ENCODE measurements at regions not wholly inside any gene's neighbourhood (a gene's known extent, or its start where the extent isn't known, plus 50 kb on each side); places are given as distances from the start of the nearest gene placed in this dataset.
"Not testable (repeated sequence)": the region's sequence is repeated elsewhere in the genome, so short reads cannot be mapped to it uniquely, and the experiment has no call there.

GRCh38 chr2:87414795-87415570 lies 332.9 kb upstream of the PLGLB2 start:
- in situ Hi-C loops (cut with MboI; ENCODE audit: low sequenced_read_pairs in 4 of 4); H3K9me3 ChIP-seq; H3K4me3 ChIP-seq; DNase-seq; H3K36me3 ChIP-seq; H3K27ac ChIP-seq; H3K4me1 ChIP-seq; H3K27me3 ChIP-seq; ATAC-seq; intact Hi-C loops (cut with DNase I; ENCODE audit: low total_unique reads): not testable (repeated sequence)

- H3K4me3 ChIP-seq; DNase-seq; H3K4me1 ChIP-seq; intact Hi-C loops (cut with DNase I; ENCODE audit: low total_unique reads); H3K27ac ChIP-seq; H3K9me3 ChIP-seq; H3K36me3 ChIP-seq; H3K27me3 ChIP-seq; ATAC-seq; in situ Hi-C loops (cut with MboI; ENCODE audit: low sequenced_read_pairs in 4 of 4): not testable (repeated sequence)
Measured at GRCh38 chr2:87415586-87416265, 332.2 kb upstream of the PLGLB2 start.

GRCh38 chr2:87416266-87416592 lies 331.7 kb upstream of the PLGLB2 start:
- H3K27me3 ChIP-seq; ATAC-seq; H3K27ac ChIP-seq; intact Hi-C loops (cut with DNase I; ENCODE audit: low total_unique reads); H3K9me3 ChIP-seq; H3K36me3 ChIP-seq; in situ Hi-C loops (cut with MboI; ENCODE audit: low sequenced_read_pairs in 4 of 4); H3K4me3 ChIP-seq; H3K4me1 ChIP-seq; DNase-seq: not testable (repeated sequence)

DNA sequence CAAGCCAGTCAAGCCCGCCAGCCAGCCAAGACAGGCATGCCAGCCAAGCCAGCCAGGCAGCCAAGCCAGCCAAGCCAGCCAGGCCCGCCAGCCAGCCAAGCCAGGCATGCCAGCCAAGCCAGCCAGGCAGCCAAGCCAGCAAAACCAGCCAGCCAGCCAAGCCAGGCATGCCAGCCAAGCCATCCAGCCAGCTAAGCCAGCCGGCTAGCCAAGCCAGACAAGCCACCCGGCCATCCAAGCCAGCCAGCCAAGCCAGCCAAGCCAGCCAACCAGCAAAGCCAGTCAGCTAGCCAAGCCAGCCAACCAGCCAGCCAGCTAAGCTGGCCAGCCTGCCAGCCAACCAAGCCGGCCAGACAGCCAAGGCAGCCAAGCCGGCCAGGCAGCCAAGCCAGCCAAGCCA lies 330.7 kb upstream of the PLGLB2 start:
- H3K27ac ChIP-seq; H3K4me1 ChIP-seq; H3K9me3 ChIP-seq; H3K36me3 ChIP-seq; H3K27me3 ChIP-seq; in situ Hi-C loops (cut with MboI; ENCODE audit: low sequenced_read_pairs in 4 of 4); H3K4me3 ChIP-seq; ATAC-seq; DNase-seq; intact Hi-C loops (cut with DNase I; ENCODE audit: low total_unique reads): not testable (repeated sequence)

DNA sequence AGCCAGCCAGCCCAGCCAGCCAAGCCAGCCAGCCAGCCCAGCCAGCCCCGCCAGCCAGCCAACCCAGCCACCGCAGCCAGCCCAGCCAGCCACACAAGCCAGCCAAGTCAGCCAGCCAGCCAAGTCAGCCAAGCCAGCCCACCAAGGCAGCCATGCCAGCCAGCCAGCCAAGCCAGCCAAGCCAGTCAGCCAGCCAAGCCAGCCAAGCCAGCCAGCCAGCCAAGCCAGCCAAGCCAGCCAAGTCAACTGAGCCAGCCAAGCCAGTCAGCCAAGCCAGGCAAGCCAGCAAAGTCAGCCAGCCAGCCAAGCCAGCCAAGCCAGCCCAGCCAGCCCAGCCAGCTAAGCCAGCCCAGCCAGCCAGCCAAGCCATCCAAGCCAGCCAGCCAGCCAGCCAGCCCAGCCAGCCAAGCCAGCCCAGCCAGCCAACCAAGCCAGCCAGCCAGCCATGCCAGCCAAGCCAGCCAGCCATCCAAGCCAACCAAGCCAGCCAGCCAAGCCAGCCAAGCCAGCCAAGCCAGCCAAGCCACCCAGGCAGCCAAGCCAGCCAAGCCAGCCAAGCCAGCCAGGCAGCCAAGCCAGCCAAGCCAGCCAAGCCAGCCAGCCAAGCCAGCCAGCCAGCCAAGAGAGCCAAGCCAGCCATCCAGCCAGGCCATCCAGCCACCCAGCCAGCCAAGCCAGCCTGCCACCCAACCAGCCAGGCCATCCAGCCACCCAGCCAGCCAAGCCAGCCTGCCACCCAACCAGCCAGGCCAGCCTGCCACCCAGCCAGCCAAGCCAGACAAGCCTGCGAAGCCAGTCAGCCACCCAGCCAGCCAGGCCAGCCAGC lies 329.9 kb upstream of the PLGLB2 start:
- DNase-seq; H3K4me1 ChIP-seq; ATAC-seq; H3K36me3 ChIP-seq; H3K27ac ChIP-seq; H3K27me3 ChIP-seq; intact Hi-C loops (cut with DNase I; ENCODE audit: low total_unique reads); H3K9me3 ChIP-seq; H3K4me3 ChIP-seq; in situ Hi-C loops (cut with MboI; ENCODE audit: low sequenced_read_pairs in 4 of 4): not testable (repeated sequence)

DNA sequence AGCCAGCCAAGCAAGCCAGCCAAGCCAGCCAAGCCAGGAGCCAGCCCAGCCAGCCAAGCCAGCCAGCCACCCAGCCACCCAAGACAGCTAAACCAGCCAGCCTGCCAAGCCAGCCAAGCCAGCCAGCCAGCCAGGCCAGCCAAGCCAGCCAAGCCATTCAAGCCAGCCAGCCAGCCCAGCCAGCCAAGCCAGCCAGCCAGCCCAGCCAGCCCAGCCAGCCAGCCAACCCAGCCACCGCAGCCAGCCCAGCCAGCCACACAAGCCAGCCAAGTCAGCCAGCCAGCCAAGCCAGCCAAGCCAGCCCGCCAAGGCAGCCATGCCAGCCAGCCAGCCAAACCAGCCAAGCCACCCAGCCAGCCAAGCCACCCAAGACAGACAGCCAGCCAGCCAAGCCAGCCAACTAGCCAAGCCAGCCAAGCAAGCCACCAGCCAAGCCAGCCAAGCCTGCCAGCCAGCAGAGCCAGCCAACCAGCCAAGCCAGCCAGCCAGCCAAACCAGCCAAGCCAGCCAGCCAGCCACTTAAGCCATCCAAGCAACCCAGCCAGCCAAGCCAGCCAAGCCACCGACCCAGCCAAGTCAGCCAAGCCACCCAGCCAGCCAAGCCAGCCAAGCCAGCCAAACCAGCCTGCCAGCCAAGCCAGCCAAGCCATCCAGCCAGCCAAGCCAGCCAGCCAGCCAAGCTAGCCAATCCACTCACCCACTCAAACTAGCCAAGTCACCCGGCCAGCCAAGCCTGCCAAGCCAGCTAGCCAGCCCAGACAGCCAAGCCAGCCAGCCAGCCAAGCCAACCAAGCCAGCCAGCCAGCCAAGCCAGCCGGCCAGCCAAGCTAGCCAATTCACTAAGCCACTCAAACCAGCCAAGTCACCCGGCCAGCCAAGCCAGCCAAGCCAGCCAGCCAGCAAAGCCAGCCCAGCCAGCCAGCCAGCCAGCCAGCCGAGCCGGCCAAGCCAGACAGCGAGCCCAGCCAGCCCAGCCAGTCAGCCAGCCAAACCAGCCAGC lies 328.8 kb upstream of the PLGLB2 start:
- DNase-seq; H3K27ac ChIP-seq; intact Hi-C loops (cut with DNase I; ENCODE audit: low total_unique reads); H3K27me3 ChIP-seq; H3K9me3 ChIP-seq; H3K36me3 ChIP-seq; ATAC-seq; in situ Hi-C loops (cut with MboI; ENCODE audit: low sequenced_read_pairs in 4 of 4); H3K4me1 ChIP-seq; H3K4me3 ChIP-seq: not testable (repeated sequence)

GRCh38 chr2:87419980-87420379 lies 327.9 kb upstream of the PLGLB2 start:
- H3K4me1 ChIP-seq; ATAC-seq; intact Hi-C loops (cut with DNase I; ENCODE audit: low total_unique reads); H3K36me3 ChIP-seq; in situ Hi-C loops (cut with MboI; ENCODE audit: low sequenced_read_pairs in 4 of 4); DNase-seq; H3K4me3 ChIP-seq; H3K27me3 ChIP-seq; H3K27ac ChIP-seq; H3K9me3 ChIP-seq: not testable (repeated sequence)

GRCh38 chr2:87420954-87421353 lies 326.9 kb upstream of the PLGLB2 start:
- H3K9me3 ChIP-seq; DNase-seq; ATAC-seq; H3K27ac ChIP-seq; H3K4me3 ChIP-seq; H3K27me3 ChIP-seq; H3K36me3 ChIP-seq; intact Hi-C loops (cut with DNase I; ENCODE audit: low total_unique reads); H3K4me1 ChIP-seq; in situ Hi-C loops (cut with MboI; ENCODE audit: low sequenced_read_pairs in 4 of 4): not testable (repeated sequence)

DNA sequence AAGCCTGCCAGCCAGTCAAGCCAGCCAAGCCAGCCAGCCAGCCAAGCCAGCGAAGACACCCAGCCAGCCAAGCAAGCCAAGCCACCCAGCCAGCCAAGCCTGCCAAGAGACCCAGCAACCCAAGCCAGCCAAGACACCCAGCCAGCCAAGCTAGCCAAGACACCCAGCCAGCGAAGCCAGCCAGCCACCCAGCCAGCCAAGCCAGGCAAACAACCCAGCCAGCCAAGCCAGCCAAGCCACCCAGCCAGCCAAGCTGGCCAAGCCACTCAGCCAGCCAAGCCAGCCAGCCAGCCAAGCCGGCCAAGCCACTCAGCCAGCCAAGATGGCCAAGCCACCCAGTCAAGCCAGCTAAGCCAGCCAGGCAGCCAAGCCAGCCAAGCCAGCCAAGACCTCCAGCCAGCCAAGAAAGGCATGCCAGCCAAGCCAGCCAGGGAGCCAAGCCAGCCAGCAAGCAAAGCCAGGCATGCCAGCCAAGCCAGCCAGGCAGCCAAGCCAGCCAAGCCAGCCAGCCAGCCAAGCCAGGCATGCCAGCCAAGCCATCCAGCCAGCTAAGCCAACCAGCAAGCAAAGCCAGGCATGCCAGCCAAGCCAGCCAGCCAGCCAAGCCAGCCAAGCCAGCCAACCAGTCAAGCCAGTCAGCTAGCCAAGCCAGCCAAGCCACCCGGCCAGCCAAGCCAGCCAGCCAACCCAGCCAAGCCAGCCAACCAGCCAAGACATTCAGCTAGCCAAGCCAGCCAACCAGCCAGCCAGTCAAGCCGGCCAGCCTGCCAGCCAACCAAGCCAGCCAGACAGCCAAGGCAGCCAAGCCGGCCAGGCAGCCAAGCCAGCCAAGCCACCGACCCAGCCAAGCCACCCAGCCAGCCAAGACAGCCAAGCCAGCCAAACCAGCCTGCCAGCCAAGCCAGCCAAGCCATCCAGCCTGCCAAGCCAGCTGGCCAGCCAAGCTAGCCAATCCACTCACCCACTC lies 323.8 kb upstream of the PLGLB2 start:
- H3K27ac ChIP-seq; intact Hi-C loops (cut with DNase I; ENCODE audit: low total_unique reads); H3K27me3 ChIP-seq; H3K4me3 ChIP-seq; DNase-seq; H3K9me3 ChIP-seq; H3K36me3 ChIP-seq; H3K4me1 ChIP-seq; ATAC-seq; in situ Hi-C loops (cut with MboI; ENCODE audit: low sequenced_read_pairs in 4 of 4): not testable (repeated sequence)

GRCh38 chr2:87424763-87425154 lies 323.1 kb upstream of the PLGLB2 start:
- intact Hi-C loops (cut with DNase I; ENCODE audit: low total_unique reads); H3K36me3 ChIP-seq; H3K4me1 ChIP-seq; DNase-seq; H3K4me3 ChIP-seq; H3K27me3 ChIP-seq; H3K9me3 ChIP-seq; ATAC-seq; in situ Hi-C loops (cut with MboI; ENCODE audit: low sequenced_read_pairs in 4 of 4); H3K27ac ChIP-seq: not testable (repeated sequence)
